ENCODE measurements at regions not wholly inside any gene's neighbourhood (a gene's known extent, or its start where the extent isn't known, plus 50 kb on each side); places are given as distances from the start of the nearest gene placed in this dataset.

DNA sequence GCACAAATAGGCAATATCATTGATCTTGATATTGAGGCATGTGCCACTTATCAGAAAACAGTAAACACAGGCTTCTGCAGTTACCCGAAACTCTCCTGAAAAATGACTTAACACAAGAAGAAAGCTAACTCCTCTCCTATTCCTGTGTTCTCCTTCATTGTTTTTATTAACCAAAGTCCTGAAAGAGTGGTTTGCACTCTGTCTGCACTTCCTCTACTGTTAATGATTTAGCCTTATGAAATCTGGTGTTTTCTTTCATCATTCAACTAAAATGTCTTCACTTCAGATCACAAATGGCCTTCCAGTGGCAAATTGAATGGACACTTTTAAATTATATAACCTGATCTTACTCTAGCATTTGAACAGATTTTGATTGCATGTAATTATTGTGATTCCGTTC lies 630.6 kb upstream of the PHF14 start:
- TF ChIP-seq, protein P1, sequence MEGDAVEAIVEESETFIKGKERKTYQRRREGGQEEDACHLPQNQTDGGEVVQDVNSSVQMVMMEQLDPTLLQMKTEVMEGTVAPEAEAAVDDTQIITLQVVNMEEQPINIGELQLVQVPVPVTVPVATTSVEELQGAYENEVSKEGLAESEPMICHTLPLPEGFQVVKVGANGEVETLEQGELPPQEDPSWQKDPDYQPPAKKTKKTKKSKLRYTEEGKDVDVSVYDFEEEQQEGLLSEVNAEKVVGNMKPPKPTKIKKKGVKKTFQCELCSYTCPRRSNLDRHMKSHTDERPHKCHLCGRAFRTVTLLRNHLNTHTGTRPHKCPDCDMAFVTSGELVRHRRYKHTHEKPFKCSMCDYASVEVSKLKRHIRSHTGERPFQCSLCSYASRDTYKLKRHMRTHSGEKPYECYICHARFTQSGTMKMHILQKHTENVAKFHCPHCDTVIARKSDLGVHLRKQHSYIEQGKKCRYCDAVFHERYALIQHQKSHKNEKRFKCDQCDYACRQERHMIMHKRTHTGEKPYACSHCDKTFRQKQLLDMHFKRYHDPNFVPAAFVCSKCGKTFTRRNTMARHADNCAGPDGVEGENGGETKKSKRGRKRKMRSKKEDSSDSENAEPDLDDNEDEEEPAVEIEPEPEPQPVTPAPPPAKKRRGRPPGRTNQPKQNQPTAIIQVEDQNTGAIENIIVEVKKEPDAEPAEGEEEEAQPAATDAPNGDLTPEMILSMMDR (IDR thresholded peaks at IDR 0.05; ENCODE audit: low read depth, low read length) = no peak
- H3K4me3 ChIP-seq (ENCODE audit: low read depth, low read length) = no peak overlapping the region

DNA sequence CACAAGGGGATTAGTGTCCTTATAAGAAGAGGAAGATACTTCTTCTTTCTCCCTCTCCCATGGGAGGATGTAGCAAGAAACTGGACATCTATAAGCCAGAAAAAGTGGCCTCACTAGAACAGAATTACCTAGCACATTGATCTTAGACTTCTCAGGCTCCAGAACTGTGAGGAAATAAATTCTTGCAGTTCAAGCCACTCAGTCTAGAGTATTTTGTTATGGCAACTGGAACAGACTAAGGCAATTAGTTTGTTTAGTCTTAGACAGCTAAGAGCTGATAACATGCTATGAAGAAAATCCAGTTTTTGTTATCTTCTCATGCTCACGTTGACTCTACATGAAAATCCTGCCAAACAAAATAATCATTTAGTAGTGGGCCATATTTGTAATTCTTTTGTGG lies 627.6 kb upstream of the PHF14 start:
- TF ChIP-seq, protein P1 (IDR thresholded peaks at IDR 0.05; ENCODE audit: low read depth, low read length) = no peak
- no peak overlapping the region for H3K4me3 ChIP-seq (ENCODE audit: low read depth, low read length)

DNA sequence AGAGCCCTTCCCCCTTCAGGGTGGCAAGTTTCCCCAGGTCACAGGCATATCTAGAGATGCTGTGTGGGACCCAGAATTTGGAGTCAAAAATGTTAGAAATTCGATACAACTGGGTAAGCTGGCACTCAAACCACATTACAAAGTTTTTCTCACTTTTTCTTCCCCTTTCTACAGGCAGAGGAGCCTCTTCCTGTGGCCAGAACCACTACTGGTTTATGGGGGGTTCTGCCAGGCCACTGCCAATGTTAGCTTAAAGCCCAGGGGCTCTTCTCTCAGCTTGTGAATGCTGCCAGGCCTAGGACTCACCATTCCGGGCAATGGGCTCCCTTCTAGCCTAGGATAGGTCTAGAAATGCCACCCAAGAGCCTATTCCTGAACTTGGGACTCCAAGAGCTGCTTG lies 617.9 kb upstream of the PHF14 start:
- H3K4me3 ChIP-seq (ENCODE audit: low read depth, low read length) = no peak overlapping the region
- TF ChIP-seq, protein P1 (IDR thresholded peaks at IDR 0.05; ENCODE audit: low read depth, low read length) = no peak

DNA sequence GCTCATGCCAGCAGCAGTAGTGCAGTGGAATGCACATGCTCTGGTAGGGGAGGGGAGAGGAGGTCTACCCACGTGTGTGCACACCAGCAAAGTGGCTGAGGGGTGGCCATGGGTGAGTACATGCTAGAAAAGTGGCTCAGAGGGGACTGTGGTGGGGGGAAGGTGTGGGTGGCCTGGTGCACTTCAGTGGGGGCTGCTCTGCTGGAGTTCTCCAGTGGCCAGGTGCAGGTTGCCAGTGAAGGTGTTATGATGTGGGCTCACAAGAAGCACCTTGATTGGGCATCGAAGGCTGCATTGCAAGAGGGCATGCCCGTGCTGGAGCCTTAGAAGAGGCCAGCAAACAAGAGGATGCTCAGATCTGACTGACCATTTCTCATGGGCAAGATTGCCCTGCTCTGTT lies 613.6 kb upstream of the PHF14 start:
- TF ChIP-seq, protein P1 (IDR thresholded peaks at IDR 0.05; ENCODE audit: low read depth, low read length) = no peak
- H3K4me3 ChIP-seq (ENCODE audit: low read depth, low read length) = no peak overlapping the region

DNA sequence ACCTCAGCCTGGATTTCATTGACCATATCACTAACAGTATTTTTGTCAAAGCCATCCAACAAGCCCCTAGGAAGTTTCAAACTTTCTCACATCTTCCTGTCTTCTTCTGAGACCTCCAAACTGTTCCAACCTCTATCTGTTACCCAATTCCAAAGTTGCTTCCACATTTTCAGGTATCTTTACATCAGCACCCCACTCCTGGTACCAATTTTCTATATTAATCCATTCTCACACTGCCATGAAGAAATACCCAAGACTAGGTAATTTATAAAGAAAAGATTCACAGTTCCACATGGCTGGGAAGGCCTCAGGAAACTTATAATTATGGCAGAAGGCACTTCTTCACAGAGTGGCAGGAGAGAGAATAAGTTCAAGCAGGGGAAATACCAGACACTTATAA lies 571.9 kb upstream of the PHF14 start:
- H3K4me3 ChIP-seq (ENCODE audit: low read depth, low read length) = no peak overlapping the region
- TF ChIP-seq, protein P1 (IDR thresholded peaks at IDR 0.05; ENCODE audit: low read depth, low read length) = no peak

DNA sequence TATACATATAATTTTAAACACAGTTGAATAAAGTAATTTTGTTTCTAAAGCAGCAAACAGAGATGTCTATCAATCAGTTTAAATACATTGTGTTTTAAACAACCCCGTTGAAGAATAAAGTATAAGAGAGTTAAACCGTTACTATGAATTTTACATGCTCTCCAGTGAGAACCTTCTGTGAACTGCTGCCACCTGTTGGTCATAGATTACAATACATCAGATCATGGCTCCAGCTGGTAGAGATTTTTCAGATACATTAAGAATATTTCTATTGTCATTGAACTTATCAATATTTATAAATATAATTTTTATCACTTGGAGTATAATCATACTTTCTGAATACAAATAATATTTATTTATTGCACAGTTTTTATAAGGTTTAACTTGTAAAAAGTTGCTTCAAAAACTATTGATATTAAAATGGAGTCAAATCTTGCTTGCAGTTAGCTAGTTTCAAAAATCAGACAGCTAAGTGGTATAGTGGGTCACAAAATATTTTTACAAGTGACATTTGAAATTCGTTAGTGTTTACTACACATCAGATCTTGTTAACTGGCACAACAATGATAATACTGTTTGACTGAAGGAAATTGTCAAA lies 561.2 kb upstream of the PHF14 start:
- no peak overlapping the region for H3K4me3 ChIP-seq (ENCODE audit: low read depth, low read length)
- TF ChIP-seq, protein P1 (IDR thresholded peaks at IDR 0.05; ENCODE audit: low read depth, low read length) = peak; percentile 21; the same call in 1 of the 2 replicates

DNA sequence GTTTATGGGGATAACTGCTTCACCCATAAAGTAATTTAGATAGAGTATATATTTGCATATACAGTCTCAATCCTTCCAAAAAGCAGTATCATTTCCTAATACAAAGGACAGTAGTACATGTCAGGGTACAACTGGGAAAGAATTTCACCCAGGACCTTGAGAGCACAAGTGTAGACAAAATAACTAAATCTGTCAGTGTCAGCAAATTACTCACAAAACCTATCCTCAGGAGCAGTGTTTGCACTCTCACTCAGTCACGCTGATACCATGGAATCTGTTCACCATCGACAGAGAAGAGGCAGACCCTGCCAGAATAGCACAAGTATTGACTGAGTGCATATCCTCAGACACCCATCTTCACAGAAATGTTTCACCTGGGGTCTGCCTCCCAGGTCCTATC lies 554.7 kb upstream of the PHF14 start:
- TF ChIP-seq, protein P1 (IDR thresholded peaks at IDR 0.05; ENCODE audit: low read depth, low read length) = no peak

More for the DNA sequence above, 554.7 kb upstream of the PHF14 start:
- H3K4me3 ChIP-seq (ENCODE audit: low read depth, low read length) = no peak overlapping the region
